GM10266 (cell line): ENCODE measurements at regions not wholly inside any gene's neighbourhood (a gene's known extent, or its start where the extent isn't known, plus 50 kb on each side); places are given as distances from the start of the nearest gene placed in this dataset.
"Not testable (repeated sequence)": the region's sequence is repeated elsewhere in the genome, so short reads cannot be mapped to it uniquely, and the experiment has no call there.

ENCODE experiments used
- DNase-seq: peaks from one replicate; pipeline ENCODE4 v3.0.0; 2012; ENCODE audit errors: extremely low spot score
- CTCF ChIP-seq: IDR thresholded peaks from 2 replicates; pipeline ENCODE4 v1.5.1; 2012; ENCODE audit warnings: mild to moderate bottlenecking, low read depth; ENCODE audit not compliant: control insufficient read depth, insufficient read depth; ENCODE audit errors: missing control alignments

- peak; percentile 17 for TF ChIP-seq CTCF
- no peak for DNase-seq
Measured at GRCh38 chr1:182301467-182302198, 90.0 kb downstream of the GLUL start.

DNA sequence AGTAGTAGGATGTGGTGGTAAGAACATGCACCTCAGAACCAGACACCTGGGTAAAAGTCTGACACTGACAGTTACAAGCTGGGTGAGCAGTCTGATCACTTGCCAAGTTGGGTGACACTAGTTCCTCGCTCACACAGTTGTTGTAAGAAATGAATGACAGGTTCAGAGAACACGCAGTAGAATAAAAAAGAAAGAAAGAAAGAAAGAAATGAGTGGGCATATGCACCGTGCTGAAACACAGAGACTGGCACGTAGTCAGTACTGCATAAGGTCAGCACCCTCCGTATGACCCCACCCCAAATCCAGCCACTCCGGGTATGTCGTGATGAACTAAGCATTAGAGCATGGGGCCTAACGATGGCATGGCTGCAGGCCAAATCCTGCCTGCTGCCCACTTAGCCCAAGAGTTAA, 90.6 kb downstream of the GLUL start:
- DNase-seq = no peak
- TF ChIP-seq CTCF = no peak

- no peak for DNase-seq
- TF ChIP-seq CTCF = no peak
Measured at GRCh38 chr1:182299728-182300616, 91.6 kb downstream of the GLUL start.

GRCh38 chr1:182299054-182299727, 92.4 kb downstream of the GLUL start:
- DNase-seq = not testable (repeated sequence)

DNA sequence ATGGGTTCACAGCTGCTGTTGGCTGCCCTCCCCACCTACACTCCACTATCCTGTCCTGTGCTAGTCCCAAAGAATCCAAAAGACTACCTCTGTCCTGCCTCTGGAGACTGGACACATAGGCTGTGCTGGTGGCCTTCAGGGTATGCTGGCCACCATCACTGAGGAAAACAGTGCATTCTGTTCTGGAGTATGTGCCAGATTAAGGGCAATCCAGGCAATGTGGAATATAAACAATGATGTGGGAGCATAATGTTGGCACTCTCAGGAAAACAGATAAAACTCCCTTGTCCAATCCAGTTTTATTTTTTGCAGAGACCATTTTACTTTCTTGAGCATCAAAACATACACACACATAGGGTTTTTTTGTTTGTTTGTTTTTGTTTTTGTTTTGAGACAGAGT, 94.3 kb downstream of the GLUL start:
- DNase-seq = no peak

DNA sequence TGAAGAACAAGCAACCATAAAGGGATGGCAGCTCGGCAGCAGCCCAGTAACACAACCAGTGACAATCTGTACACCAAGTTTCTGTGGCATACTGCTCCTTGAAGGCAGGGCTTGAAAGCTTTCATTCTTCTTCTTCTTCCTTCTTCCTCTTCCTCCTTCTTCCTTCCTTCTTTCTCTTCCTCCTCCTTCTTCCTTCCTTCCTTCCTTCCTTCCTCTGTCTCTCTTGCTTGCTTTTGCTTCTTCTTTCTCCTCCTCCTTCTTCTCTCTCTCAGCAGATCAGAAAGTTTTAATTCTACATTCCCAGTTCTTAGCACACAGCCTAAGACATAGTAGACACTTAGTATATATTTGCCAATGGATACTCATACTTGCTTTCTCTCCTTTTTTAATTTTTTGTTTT, 95.9 kb downstream of the GLUL start:
- TF ChIP-seq CTCF = no peak
- DNase-seq = no peak

More for the DNA sequence above, 94.3 kb downstream of the GLUL start:
- TF ChIP-seq CTCF = no peak

GRCh38 chr1:182293119-182293589, 98.4 kb downstream of the GLUL start:
- no peak for DNase-seq
- no peak for TF ChIP-seq CTCF
